ENCODE measurements at regions not wholly inside any gene's neighbourhood (a gene's known extent, or its start where the extent isn't known, plus 50 kb on each side); places are given as distances from the start of the nearest gene placed in this dataset.

- peaks cover 37% of the 10 kb centered on the region for H3K4me1 Mint-ChIP-seq (ENCODE audit: low read depth)
- TF ChIP-seq CTCF (IDR thresholded peaks at IDR 0.05) = no peak
- H3K27me3 Mint-ChIP-seq (ENCODE audit: insufficient read depth) = peaks cover 1% of the 10 kb centered on the region; the same call in 1 of the 2 replicates
- no peaks in the 10 kb centered on the region for H3K36me3 Mint-ChIP-seq (ENCODE audit: low read depth)
- no peak overlapping the region for H3K4me3 Mint-ChIP-seq
- no peaks in the 10 kb centered on the region; the same call in 1 of the 2 replicates for H3K9me3 Mint-ChIP-seq
- no peak for DNase-seq
- H3K27ac Mint-ChIP-seq = no peak overlapping the region
These were observed 564.8 kb downstream of the TBC1D22A start for GRCh38 chr22:47327241-47327640.

- peaks cover 1% of the 10 kb centered on the region; the same call in 1 of the 2 replicates for H3K27me3 Mint-ChIP-seq (ENCODE audit: insufficient read depth)
- H3K4me3 Mint-ChIP-seq = no peak overlapping the region
- no peak overlapping the region for H3K27ac Mint-ChIP-seq
- peaks cover 29% of the 10 kb centered on the region for H3K4me1 Mint-ChIP-seq (ENCODE audit: low read depth)
- no peaks in the 10 kb centered on the region; the same call in 1 of the 2 replicates for H3K9me3 Mint-ChIP-seq
- no peaks in the 10 kb centered on the region for H3K36me3 Mint-ChIP-seq (ENCODE audit: low read depth)
- DNase-seq = no peak
- TF ChIP-seq CTCF (IDR thresholded peaks at IDR 0.05) = no peak
These were observed 562.8 kb downstream of the TBC1D22A start for GRCh38 chr22:47325249-47325648.

GRCh38 chr22:47324435-47324990, 562.1 kb downstream of the TBC1D22A start:
- no peak overlapping the region for H3K4me3 Mint-ChIP-seq
- no peak for TF ChIP-seq CTCF (IDR thresholded peaks at IDR 0.05)
- peaks cover 22% of the 10 kb centered on the region for H3K4me1 Mint-ChIP-seq (ENCODE audit: low read depth)
- H3K9me3 Mint-ChIP-seq = no peaks in the 10 kb centered on the region; the same call in 1 of the 2 replicates
- no peak overlapping the region for H3K27ac Mint-ChIP-seq
- DNase-seq = no peak
- H3K27me3 Mint-ChIP-seq (ENCODE audit: insufficient read depth) = peaks cover 1% of the 10 kb centered on the region
- H3K36me3 Mint-ChIP-seq (ENCODE audit: low read depth) = no peaks in the 10 kb centered on the region

GRCh38 chr22:47323518-47323917, 561.1 kb downstream of the TBC1D22A start:
- Mint-ChIP-seq H3K4me3 (no peak overlapping the region), H3K27me3 (ENCODE audit: insufficient read depth) (peaks cover 4% of the 10 kb centered on the region), H3K4me1 (ENCODE audit: low read depth) (peaks cover 12% of the 10 kb centered on the region), H3K27ac (no peak overlapping the region), H3K9me3 (no peaks in the 10 kb centered on the region; the same call in 1 of the 2 replicates), H3K36me3 (ENCODE audit: low read depth) (no peaks in the 10 kb centered on the region)
- no peak for TF ChIP-seq CTCF (IDR thresholded peaks at IDR 0.05)
- no peak for DNase-seq

- no peaks in the 10 kb centered on the region; the same call in 1 of the 2 replicates for H3K9me3 Mint-ChIP-seq
- H3K27me3 Mint-ChIP-seq (ENCODE audit: insufficient read depth) = peaks cover 7% of the 10 kb centered on the region
- no peak for TF ChIP-seq CTCF (IDR thresholded peaks at IDR 0.05)
- H3K4me1 Mint-ChIP-seq (ENCODE audit: low read depth) = peaks cover 7% of the 10 kb centered on the region
- no peak for DNase-seq
- no peak overlapping the region for H3K4me3 Mint-ChIP-seq
- no peak overlapping the region for H3K27ac Mint-ChIP-seq
- H3K36me3 Mint-ChIP-seq (ENCODE audit: low read depth) = no peaks in the 10 kb centered on the region
These were observed 560.4 kb downstream of the TBC1D22A start for GRCh38 chr22:47322854-47323253.
